ENCODE measurements at regions not wholly inside any gene's neighbourhood (a gene's known extent, or its start where the extent isn't known, plus 50 kb on each side); places are given as distances from the start of the nearest gene placed in this dataset.

DNA sequence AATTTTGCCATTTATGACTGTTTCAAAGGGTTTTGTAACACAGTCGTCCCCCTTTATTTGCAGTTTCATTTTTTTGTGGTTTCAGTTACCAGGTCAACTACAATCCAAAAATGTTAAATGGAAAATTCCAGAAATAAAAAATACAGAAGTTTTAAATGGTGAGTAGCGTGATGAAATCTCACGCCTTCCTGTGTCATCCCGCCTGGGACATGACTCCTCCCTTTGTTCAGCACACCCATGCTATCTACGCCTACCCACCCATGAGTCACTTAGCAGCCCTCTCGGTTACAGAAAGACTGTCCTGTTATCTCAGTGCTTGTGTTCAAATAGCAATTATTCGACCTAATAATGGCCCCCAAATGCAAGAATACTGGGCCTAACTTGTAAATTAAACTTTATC is 765.3 kb upstream of the ADAMTS16 start:
- DNase-seq (ENCODE audit: low read depth in 2 of 2), result no peak

GRCh38 chr5:4375640-4376039 is 764.5 kb upstream of the ADAMTS16 start:
- DNase-seq (ENCODE audit: low read depth in 2 of 2), result no peak

GRCh38 chr5:4383102-4383501 is 757.0 kb upstream of the ADAMTS16 start:
- no peak for DNase-seq (ENCODE audit: low read depth in 2 of 2)

DNA sequence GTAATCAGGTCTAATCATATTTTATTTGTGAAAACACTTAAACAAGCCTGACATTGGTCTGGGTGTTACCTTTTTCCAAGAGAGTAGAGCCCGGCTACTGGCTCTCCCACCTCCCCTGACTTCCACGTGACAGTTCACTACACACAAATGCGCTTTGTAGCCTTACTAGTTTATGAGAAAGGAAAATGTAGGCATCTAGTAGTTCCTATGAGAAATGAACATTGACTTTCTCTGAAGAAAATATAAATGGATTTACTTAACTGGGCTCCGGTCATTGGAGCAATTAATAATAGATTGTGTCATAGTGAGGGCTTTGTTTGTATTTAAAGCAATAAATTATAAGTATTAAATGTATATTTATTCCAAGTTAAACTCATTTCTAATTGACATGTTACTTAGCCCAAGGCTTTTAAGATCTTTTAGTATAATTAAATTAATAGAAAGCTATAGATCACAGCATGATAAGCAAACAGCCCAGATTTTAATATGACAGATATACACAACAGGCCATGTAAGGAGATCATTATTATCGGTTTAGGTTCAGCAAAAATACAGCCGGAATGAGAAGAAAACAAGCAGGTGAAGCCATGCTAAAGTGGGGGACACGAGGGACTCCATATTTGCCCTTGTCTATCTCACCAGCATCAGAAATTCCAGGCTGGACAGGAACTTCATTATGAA is 756.5 kb upstream of the ADAMTS16 start:
- DNase-seq (ENCODE audit: low read depth in 2 of 2), result no peak

DNA sequence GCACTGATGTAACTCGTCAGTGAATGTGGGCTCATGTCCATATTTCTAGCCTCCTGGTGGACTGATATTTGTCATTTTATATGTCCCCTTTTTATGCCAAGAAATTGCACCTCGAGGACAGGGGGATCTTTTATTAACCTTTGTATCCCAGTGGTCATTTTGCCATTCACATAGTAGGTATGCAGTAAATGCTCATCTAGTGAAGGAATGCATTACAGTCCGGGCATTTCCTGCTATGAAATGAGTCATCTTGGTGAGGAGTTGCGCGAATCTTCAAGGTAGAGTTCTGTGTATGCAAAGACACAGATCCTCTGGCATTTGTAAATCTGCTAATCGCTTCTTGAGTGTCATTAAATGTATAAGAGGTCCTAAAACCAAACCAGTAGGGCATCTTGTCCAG is 755.5 kb upstream of the ADAMTS16 start:
- no peak for DNase-seq (ENCODE audit: low read depth in 2 of 2)

DNA sequence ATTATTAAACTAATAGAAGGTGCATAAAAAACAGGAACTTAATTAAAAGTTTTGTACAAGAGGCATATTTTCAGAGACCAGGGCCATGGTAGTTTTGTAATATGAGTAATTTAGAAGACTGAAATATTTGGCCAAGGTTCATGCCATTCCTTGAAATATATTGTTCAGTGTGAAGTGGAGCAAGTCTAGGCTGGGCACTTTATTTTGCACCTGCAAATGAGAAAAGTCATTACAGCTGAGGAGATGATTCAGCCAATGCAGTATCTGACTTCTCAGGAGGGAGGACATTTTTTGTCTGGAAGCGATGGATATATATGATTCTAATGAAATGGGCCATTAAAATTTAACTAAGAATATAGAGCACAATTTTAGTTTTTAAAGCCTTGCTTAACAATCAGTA is 754.0 kb upstream of the ADAMTS16 start:
- no peak for DNase-seq (ENCODE audit: low read depth in 2 of 2)

DNA sequence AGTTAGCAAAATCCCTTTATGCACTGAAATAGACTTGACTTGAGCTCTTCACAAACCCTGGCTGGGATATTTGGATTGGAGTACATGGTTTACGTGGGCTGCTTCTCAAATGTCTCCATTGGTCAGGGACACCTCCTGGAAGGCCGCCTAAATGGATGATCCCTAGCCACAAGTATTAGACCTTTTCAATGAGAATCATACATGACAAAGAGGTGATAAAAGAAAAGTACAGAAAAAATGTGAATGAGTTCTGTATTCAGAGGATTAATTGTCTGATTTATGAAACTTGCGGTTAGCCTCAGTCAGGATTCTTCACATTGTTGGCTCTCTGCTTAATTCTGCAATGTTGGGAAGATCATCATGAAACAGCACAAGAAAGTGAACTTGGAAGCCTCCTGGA is 752.8 kb upstream of the ADAMTS16 start:
- no peak for DNase-seq (ENCODE audit: low read depth in 2 of 2)

- no peak for DNase-seq (ENCODE audit: low read depth in 2 of 2)
These were observed 744.4 kb upstream of the ADAMTS16 start for GRCh38 chr5:4395752-4396151.

GRCh38 chr5:4405614-4406219 is 734.4 kb upstream of the ADAMTS16 start:
- DNase-seq (ENCODE audit: low read depth in 2 of 2), result no peak

DNA sequence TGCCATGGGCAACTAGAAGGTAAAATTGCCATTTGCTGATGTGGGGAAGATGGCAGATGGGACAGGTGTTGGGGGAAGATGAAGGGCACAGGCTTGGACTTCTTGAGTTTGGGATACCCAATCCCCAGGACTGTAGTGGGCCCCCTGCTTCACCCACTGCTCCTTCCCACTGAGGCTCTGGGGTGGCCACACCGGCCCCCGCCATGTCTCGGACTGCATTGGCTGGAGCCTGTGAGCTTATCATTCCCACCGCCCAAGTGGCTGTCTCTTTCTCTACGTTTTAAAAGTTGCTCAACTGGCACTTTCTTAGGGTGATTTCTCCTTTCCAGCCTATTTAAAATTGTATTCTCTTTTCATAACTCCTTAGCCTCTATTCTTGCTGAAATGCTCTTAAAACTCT is 730.0 kb upstream of the ADAMTS16 start:
- DNase-seq (ENCODE audit: low read depth in 2 of 2), result no peak

- DNase-seq (ENCODE audit: low read depth in 2 of 2), result no peak
These were observed 728.5 kb upstream of the ADAMTS16 start for GRCh38 chr5:4411664-4412063.

DNA sequence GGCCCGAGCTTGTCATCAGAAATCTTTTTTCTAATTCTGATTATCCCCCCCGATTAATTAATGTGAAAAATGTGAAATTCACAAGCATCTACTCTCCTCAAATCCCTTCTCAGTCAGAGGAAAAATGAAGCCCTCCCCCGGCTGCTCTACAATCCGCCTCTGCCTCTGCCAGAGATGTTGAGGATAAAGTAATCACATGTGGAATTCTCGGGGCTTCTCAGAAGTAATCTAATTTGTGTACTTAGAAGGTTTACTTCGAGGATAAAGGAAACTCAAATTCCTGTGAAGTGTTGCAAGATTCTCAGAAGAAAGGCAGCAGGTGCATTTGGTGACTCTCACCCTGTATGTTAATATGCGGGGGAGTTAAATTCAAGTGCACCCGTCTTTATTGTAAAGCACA is 726.1 kb upstream of the ADAMTS16 start:
- no peak for DNase-seq (ENCODE audit: low read depth in 2 of 2)

DNA sequence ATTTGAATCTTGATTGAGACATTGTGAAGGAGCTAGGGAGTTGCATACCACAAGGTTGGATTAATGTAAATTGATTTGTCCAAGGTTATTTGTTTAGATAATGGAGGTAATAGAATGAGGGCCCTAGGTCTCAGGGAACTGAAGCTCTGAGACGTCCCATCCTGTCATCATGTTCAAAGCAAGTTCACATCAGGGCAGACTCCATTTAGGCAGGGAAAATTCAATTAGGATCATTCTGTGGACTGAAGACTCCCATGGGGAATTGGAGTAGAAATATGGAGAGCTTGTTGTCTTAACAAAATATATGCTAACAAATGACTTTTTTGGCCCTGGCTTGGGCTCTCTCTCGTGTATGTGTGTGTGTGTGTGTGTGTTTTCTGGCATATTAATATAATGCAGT is 722.0 kb upstream of the ADAMTS16 start:
- no peak for DNase-seq (ENCODE audit: low read depth in 2 of 2)

DNA sequence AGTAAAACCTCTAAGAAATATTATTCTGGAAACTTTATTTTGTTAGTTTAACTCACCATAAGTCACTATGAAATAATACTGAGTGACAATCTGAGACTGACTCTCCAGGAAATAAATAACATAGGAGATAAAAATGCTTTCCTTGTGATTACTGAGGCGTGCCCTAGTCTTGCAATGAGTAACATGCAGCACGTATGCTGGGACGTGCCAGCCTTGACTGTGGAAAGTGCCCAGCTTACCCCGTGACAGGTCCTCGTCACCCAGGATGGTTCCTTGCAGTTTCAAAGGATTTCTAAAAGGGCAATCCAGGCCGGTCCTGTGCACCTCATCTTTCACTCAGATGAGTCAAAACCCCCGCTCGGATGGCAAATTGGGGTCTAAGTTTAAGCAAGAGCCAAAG is 720.8 kb upstream of the ADAMTS16 start:
- DNase-seq (ENCODE audit: low read depth in 2 of 2), result no peak

- DNase-seq (ENCODE audit: low read depth in 2 of 2), result no peak
These were observed 720.0 kb upstream of the ADAMTS16 start for GRCh38 chr5:4420177-4420576.

DNA sequence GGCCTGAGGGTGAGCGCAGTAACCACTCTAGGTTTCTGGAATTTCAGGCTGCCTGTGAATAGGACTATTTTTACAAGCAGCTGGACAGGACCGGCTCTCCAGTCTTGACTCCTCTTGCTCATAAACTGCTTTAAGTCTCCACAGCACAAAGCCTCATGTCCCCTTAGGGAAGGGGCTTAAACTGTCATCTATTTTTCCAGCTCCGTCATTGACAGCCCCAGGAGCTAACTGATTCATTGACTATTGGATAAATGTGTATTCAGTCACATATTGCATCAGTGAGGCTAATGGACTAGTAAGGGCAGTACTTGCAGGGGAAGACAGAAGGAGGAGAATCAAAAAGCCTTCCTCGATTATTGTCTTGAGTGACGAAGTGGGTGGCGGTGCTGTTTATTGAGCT is 719.4 kb upstream of the ADAMTS16 start:
- no peak for DNase-seq (ENCODE audit: low read depth in 2 of 2)

- DNase-seq (ENCODE audit: low read depth in 2 of 2), result no peak
These were observed 717.9 kb upstream of the ADAMTS16 start for GRCh38 chr5:4422247-4422646.

DNA sequence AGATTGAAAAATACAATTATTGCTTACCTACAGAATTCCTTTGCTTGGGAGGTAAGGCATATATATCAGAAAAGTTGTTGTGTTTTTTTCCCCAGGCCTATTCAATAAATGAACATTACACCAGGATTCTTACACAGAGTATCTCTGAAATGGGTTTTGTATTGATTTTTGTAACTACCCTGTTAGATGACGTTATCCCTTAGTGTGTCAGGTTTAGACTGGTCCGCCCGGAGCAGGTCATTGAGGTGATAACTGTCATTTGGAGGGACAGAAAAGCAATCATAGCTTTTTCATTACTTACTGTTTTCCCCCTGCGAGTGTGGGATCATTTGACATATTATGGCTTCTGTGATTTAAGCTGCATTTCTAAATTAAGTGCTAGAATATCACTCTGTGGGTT is 715.2 kb upstream of the ADAMTS16 start:
- DNase-seq (ENCODE audit: low read depth in 2 of 2), result no peak

DNA sequence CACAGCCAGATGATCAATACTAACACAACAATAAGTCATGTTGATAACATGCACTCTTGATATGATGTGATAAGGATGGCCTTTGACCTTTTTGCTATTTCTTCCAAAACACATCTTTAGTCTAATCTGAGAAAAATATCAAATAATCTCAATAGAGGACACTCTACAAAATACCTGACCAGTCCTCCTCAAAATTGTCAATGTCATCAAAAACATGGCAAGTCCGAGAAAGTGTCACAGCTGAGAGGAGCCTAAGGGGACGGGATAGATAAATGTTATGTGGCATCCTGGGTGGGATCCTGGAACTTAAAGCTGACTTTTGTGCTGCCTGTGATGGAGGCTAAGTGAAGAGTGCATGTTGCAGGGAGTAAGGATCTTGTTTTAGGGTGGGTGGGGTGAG is 699.6 kb upstream of the ADAMTS16 start:
- no peak for DNase-seq (ENCODE audit: low read depth in 2 of 2)

- DNase-seq (ENCODE audit: low read depth in 2 of 2), result no peak
These were observed 697.9 kb upstream of the ADAMTS16 start for GRCh38 chr5:4442221-4442620.

DNA sequence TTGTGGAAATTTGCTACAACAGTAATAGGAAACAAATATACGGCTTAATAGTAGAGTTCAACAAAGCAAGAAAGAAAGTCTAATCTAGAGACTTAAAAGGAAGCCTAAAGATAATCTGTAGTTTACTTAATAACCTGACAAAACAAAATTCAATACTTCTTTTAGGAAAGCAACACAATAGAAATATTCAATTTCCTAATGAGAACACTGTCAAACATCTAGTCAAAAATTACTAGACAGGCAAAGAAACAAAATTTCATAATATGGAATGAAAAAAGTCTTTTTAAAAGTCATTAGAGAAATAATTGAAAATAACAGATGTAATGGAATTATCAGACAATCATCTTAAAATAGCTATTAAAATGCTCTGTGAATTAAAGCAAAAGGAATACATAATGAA is 692.5 kb upstream of the ADAMTS16 start:
- no peak for DNase-seq (ENCODE audit: low read depth in 2 of 2)

- no peak for DNase-seq (ENCODE audit: low read depth in 2 of 2)
These were observed 686.5 kb upstream of the ADAMTS16 start for GRCh38 chr5:4453655-4454054.

DNA sequence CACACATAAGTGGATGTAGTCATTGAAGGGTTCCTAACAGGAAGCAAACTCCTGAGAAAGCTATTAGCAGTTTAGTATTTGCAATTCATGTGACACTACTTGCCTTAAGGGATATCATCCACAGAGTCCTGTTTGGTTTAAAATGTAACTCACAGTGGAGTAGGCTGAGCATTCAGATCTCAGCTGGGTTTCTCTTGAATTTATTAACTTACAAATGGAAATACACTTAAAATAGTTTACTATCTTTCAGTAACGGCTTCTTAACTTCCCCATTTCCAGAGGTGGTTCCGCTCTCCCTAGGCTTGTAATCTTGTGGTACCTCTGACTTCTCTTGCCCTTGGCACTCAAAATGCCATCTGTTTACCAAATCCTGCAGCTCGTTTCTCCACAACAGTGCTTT is 660.7 kb upstream of the ADAMTS16 start:
- no peak for DNase-seq (ENCODE audit: low read depth in 2 of 2)
